ENCODE measurements at regions not wholly inside any gene's neighbourhood (a gene's known extent, or its start where the extent isn't known, plus 50 kb on each side); places are given as distances from the start of the nearest gene placed in this dataset.
"Not testable (repeated sequence)": the region's sequence is repeated elsewhere in the genome, so short reads cannot be mapped to it uniquely, and the experiment has no call there.

- no peak for DNase-seq (ENCODE audit: low read depth in 2 of 3, low spot score in 2 of 3)
Measured at GRCh38 chr4:159410076-159410777, 307.3 kb downstream of the RAPGEF2 start.

GRCh38 chr4:159410891-159411290 lies 308.0 kb downstream of the RAPGEF2 start:
- DNase-seq (ENCODE audit: low read depth in 2 of 3, low spot score in 2 of 3): no peak

GRCh38 chr4:159413306-159413943 lies 310.5 kb downstream of the RAPGEF2 start:
- DNase-seq (ENCODE audit: low read depth in 2 of 3, low spot score in 2 of 3): no peak

GRCh38 chr4:159414305-159414704 lies 311.4 kb downstream of the RAPGEF2 start:
- no peak for DNase-seq (ENCODE audit: low read depth in 2 of 3, low spot score in 2 of 3)

GRCh38 chr4:159416073-159416472 lies 313.2 kb downstream of the RAPGEF2 start:
- no peak for DNase-seq (ENCODE audit: low read depth in 2 of 3, low spot score in 2 of 3)

- no peak for DNase-seq (ENCODE audit: low read depth in 2 of 3, low spot score in 2 of 3)
Measured at GRCh38 chr4:159416996-159417395, 314.1 kb downstream of the RAPGEF2 start.

GRCh38 chr4:159420162-159421057 lies 317.5 kb downstream of the RAPGEF2 start:
- no peak for DNase-seq (ENCODE audit: low read depth in 2 of 3, low spot score in 2 of 3)

GRCh38 chr4:159421058-159421419 lies 318.2 kb downstream of the RAPGEF2 start:
- not testable (repeated sequence) for DNase-seq (ENCODE audit: low read depth in 2 of 3, low spot score in 2 of 3)

GRCh38 chr4:159422019-159422418 lies 319.1 kb downstream of the RAPGEF2 start:
- no peak for DNase-seq (ENCODE audit: low read depth in 2 of 3, low spot score in 2 of 3)

- DNase-seq (ENCODE audit: low read depth in 2 of 3, low spot score in 2 of 3): no peak
Measured at GRCh38 chr4:159422626-159423025, 319.7 kb downstream of the RAPGEF2 start.

- DNase-seq (ENCODE audit: low read depth in 2 of 3, low spot score in 2 of 3): no peak
Measured at GRCh38 chr4:159425737-159426305, 322.9 kb downstream of the RAPGEF2 start.

- DNase-seq (ENCODE audit: low read depth in 2 of 3, low spot score in 2 of 3): no peak
Measured at GRCh38 chr4:159428293-159428692, 325.4 kb downstream of the RAPGEF2 start.

- no peak for DNase-seq (ENCODE audit: low read depth in 2 of 3, low spot score in 2 of 3)
Measured at GRCh38 chr4:159428975-159429692, 326.3 kb downstream of the RAPGEF2 start.

GRCh38 chr4:159429693-159430035 lies 326.8 kb downstream of the RAPGEF2 start:
- no peak for DNase-seq (ENCODE audit: low read depth in 2 of 3, low spot score in 2 of 3)

- no peak for DNase-seq (ENCODE audit: low read depth in 2 of 3, low spot score in 2 of 3)
Measured at GRCh38 chr4:159430896-159431295, 328.0 kb downstream of the RAPGEF2 start.

GRCh38 chr4:159432436-159432835 lies 329.6 kb downstream of the RAPGEF2 start:
- no peak for DNase-seq (ENCODE audit: low read depth in 2 of 3, low spot score in 2 of 3)

- no peak for DNase-seq (ENCODE audit: low read depth in 2 of 3, low spot score in 2 of 3)
Measured at GRCh38 chr4:159433337-159433736, 330.5 kb downstream of the RAPGEF2 start.

GRCh38 chr4:159434114-159434870 lies 331.4 kb downstream of the RAPGEF2 start:
- no peak for DNase-seq (ENCODE audit: low read depth in 2 of 3, low spot score in 2 of 3)

GRCh38 chr4:159434871-159435241 lies 332.0 kb downstream of the RAPGEF2 start:
- no peak for DNase-seq (ENCODE audit: low read depth in 2 of 3, low spot score in 2 of 3)

- no peak for DNase-seq (ENCODE audit: low read depth in 2 of 3, low spot score in 2 of 3)
Measured at GRCh38 chr4:159435561-159436023, 332.7 kb downstream of the RAPGEF2 start.
